Fibroblast of mammary gland (primary cell): ENCODE measurements at regions not wholly inside any gene's neighbourhood (a gene's known extent, or its start where the extent isn't known, plus 50 kb on each side); places are given as distances from the start of the nearest gene placed in this dataset.

Source experiments
- DNase-seq: peaks from one replicate; pipeline ENCODE4 v3.0.0-alpha.2; 2010; ENCODE audit warnings: low read depth
- H3K4me3 ChIP-seq: 2 replicates; pipeline ENCODE4 v1.5.1; 2011; ENCODE audit warnings: low read depth, mild to moderate bottlenecking, low read length, moderate library complexity; ENCODE audit not compliant: control insufficient read depth
- TF ChIP-seq, protein P1 (sequence below): conservative IDR thresholded peaks from 2 replicates; pipeline ENCODE4 v1.5.1; 2011; ENCODE audit warnings: low read depth, low read length, inconsistent platforms; ENCODE audit not compliant: control insufficient read depth, insufficient read depth

DNA sequence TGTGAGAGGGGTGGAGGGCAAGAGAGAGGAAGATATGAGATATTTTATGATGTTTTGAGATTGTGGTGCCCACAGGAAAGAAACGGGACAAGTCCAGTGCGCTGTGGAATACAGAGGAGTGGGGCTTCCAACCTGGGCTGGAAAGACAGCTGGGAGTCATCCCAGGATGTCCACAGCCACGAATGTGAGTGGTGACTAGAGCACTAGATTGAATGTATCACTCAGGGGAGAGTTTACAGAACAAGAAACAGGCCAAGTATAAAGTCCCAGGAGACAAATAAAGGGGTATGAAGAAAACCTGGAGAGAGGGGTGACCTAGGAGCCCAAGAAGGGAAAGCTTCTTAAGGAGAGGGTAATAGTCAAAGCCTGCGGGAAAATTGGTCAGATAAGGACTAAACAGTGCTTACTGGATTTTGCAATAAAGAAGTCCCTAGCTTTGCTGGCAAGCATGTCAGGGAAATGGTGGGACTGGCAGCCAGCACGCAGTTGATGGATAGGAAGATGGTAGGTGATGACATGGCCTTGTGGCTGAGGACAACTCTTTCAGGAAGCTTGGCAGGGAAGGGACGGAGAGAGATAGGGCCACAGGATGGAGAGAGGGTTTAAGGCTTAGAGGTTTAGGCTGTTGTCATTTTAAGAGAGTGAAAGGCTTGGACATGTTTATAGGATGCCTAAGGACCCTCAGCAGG lies 114.5 kb downstream of the AXIN2 start:
- TF ChIP-seq, protein P1, sequence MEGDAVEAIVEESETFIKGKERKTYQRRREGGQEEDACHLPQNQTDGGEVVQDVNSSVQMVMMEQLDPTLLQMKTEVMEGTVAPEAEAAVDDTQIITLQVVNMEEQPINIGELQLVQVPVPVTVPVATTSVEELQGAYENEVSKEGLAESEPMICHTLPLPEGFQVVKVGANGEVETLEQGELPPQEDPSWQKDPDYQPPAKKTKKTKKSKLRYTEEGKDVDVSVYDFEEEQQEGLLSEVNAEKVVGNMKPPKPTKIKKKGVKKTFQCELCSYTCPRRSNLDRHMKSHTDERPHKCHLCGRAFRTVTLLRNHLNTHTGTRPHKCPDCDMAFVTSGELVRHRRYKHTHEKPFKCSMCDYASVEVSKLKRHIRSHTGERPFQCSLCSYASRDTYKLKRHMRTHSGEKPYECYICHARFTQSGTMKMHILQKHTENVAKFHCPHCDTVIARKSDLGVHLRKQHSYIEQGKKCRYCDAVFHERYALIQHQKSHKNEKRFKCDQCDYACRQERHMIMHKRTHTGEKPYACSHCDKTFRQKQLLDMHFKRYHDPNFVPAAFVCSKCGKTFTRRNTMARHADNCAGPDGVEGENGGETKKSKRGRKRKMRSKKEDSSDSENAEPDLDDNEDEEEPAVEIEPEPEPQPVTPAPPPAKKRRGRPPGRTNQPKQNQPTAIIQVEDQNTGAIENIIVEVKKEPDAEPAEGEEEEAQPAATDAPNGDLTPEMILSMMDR: no peak
- peak; percentile 42 for DNase-seq
- H3K4me3 ChIP-seq: no peak overlapping the region

DNA sequence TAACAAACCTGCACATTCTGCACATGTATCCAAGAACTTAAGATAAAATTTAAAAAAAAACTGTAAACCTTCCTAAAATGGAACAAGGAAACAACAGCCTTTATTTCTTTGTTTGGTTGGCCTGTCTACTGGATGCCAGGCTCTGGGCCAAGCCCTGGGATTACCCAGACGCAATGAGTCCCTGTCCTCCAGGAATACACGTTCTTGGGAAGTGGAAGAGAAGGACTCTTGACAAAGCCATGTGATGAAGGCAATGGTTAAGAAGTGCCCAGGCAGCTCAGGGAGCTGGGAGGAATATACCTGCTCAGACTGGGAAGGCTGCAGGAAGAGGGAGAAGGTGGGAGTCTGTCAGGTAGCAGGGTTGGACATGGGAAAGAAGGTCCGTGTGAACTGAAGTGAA lies 115.4 kb downstream of the AXIN2 start:
- TF ChIP-seq, protein P1: no peak
- DNase-seq: no peak

DNA sequence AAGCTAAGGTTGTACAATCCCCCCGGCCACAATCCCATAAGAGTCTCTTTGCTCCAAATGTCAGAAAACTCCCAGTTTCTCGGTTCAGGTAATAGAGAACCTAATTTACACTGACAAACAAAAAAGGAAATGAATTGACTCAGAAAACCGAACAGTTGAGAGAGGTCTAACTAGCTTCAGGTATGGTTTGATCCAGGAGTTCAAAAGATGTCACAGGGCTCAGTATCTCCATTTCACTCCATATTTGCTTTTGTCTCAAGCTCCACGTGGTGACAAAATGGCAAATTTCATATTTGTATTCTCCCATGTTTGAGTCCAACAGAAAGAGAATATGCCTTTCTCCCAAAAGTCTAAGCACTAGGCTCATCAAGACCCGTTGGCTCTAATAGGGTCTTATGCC lies 117.4 kb downstream of the AXIN2 start:
- TF ChIP-seq, protein P1: no peak
- DNase-seq: no peak
- H3K4me3 ChIP-seq: no peak overlapping the region

More for the DNA sequence above, 115.4 kb downstream of the AXIN2 start:
- no peak overlapping the region for H3K4me3 ChIP-seq

DNA sequence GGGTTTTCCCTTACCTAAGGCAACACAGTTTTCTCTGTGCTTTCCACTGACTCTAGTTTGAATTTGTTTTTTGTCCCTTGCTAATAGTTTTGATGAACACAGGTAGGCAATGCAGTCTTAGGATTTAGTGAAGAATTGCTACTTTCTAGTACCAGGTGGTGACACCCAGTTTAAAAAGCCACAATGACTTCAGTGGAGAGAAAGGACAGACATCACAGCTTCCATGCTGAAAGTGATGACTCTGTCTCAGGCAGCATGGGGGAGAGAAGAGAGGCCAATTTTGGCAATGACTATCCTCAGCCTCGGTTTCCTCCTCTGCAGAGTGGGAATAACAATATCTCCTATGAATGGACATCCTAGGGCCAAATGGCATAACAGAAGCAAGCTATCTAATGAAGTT lies 118.8 kb downstream of the AXIN2 start:
- no peak overlapping the region for H3K4me3 ChIP-seq
- no peak for DNase-seq
- TF ChIP-seq, protein P1: no peak

DNA sequence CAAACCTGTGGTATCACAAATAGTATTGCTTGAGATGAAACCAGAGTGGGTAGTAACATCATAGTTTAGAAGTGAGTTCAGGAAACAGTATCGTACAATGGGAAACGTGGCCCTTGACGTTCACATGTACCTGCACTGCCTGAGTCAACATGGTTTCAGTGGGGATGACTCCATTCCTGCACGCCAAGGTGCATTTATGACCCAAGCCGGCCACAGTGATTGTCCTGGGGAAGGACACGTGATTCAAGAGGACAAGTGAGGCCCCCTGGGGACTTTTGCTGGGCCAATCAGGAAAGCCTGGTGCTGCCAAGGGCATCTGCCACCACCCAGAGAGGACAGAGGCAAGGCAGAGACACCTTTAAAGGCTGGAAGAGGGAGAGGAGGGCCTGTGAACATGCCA lies 119.2 kb downstream of the AXIN2 start:
- no peak overlapping the region for H3K4me3 ChIP-seq
- TF ChIP-seq, protein P1: no peak
- no peak for DNase-seq

DNA sequence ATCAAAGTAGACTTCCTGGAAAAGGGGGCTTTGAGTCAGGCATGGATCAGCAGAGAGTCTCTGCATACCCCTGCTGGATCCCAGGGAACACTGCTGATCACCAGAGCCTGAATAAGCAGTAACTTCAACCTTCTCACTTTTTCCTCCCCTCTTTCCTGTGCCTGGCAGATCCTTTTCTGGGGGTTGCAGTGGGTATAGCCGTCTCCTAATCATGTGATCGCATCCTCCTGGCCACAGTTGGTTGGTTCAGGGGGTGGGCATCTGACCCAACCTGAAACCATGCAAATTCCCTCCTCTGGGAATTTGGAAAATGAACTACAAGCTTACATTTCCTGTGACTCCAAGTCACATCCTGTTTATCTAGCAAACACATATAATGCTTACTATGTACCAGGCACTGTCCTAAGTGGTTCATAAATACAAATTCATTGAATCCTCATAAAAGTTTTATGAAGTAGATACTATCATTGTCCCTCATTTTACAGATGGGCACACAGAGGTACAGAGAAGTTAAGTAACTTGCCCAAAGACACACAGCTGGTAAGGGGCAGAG lies 120.3 kb downstream of the AXIN2 start:
- no peak overlapping the region for H3K4me3 ChIP-seq
- TF ChIP-seq, protein P1: no peak
- DNase-seq: no peak
